COLO829 (cell line): ENCODE measurements at regions not wholly inside any gene's neighbourhood (a gene's known extent, or its start where the extent isn't known, plus 50 kb on each side); places are given as distances from the start of the nearest gene placed in this dataset.
"Not testable (repeated sequence)": the region's sequence is repeated elsewhere in the genome, so short reads cannot be mapped to it uniquely, and the experiment has no call there.

Source experiments
- DNase-seq: peaks from one replicate; pipeline ENCODE4 v3.0.0; 2012; ENCODE audit warnings: low spot score

GRCh38 chr9:89839952-89840351, 235.1 kb downstream of the GADD45G start:
- DNase-seq, result no peak

GRCh38 chr9:89841456-89841855, 236.6 kb downstream of the GADD45G start:
- no peak for DNase-seq

- DNase-seq, result no peak
Observed at GRCh38 chr9:89842267-89842768, 237.5 kb downstream of the GADD45G start.

GRCh38 chr9:89843074-89843473, 238.3 kb downstream of the GADD45G start:
- DNase-seq, result no peak

GRCh38 chr9:89843591-89843990, 238.8 kb downstream of the GADD45G start:
- no peak for DNase-seq

- DNase-seq, result no peak
Observed at GRCh38 chr9:89844075-89844474, 239.3 kb downstream of the GADD45G start.

- DNase-seq, result no peak
Observed at GRCh38 chr9:89844535-89844934, 239.7 kb downstream of the GADD45G start.

GRCh38 chr9:89845321-89845720, 240.5 kb downstream of the GADD45G start:
- no peak for DNase-seq

GRCh38 chr9:89845862-89846261, 241.1 kb downstream of the GADD45G start:
- no peak for DNase-seq

- no peak for DNase-seq
Observed at GRCh38 chr9:89848060-89849040, 243.5 kb downstream of the GADD45G start.

GRCh38 chr9:89849096-89849495, 244.3 kb downstream of the GADD45G start:
- DNase-seq, result no peak

- no peak for DNase-seq
Observed at GRCh38 chr9:89850153-89850552, 245.3 kb downstream of the GADD45G start.

GRCh38 chr9:89850631-89851325, 246.0 kb downstream of the GADD45G start:
- no peak for DNase-seq

- DNase-seq, result no peak
Observed at GRCh38 chr9:89853161-89853560, 248.3 kb downstream of the GADD45G start.

- DNase-seq, result no peak
Observed at GRCh38 chr9:89853931-89854330, 249.1 kb downstream of the GADD45G start.

GRCh38 chr9:89854715-89855475, 250.1 kb downstream of the GADD45G start:
- DNase-seq, result no peak

- not testable (repeated sequence) for DNase-seq
Observed at GRCh38 chr9:89856296-89856695, 251.5 kb downstream of the GADD45G start.

GRCh38 chr9:89856950-89857349, 252.1 kb downstream of the GADD45G start:
- not testable (repeated sequence) for DNase-seq

GRCh38 chr9:89859842-89860241, 255.0 kb downstream of the GADD45G start:
- DNase-seq, result not testable (repeated sequence)

- not testable (repeated sequence) for DNase-seq
Observed at GRCh38 chr9:89861371-89861770, 256.6 kb downstream of the GADD45G start.

GRCh38 chr9:89862316-89862715, 257.5 kb downstream of the GADD45G start:
- DNase-seq, result no peak

GRCh38 chr9:89863141-89863540, 258.3 kb downstream of the GADD45G start:
- no peak for DNase-seq
